HFFc6 (cell line): ENCODE measurements at regions not wholly inside any gene's neighbourhood (a gene's known extent, or its start where the extent isn't known, plus 50 kb on each side); places are given as distances from the start of the nearest gene placed in this dataset.

Source experiments
- DNase-seq: peaks from one replicate; pipeline ENCODE4 v3.0.0-alpha.2; 2018
- H3K27ac Mint-ChIP-seq: 2 replicates; pipeline ENCODE4 v1.8.0; 2020; ENCODE audit warnings: mild to moderate bottlenecking, mixed read lengths
- H3K27me3 Mint-ChIP-seq: 2 replicates; pipeline ENCODE4 v1.8.0; 2021; ENCODE audit warnings: mild to moderate bottlenecking, moderate library complexity, mixed read lengths; ENCODE audit not compliant: insufficient read depth
- H3K36me3 Mint-ChIP-seq: 2 replicates; pipeline ENCODE4 v1.8.0; 2021; ENCODE audit warnings: low read depth, mixed read lengths
- H3K4me1 Mint-ChIP-seq: 2 replicates; pipeline ENCODE4 v1.8.0; 2020; ENCODE audit warnings: low read depth, mixed read lengths
- H3K4me3 Mint-ChIP-seq: 2 replicates; pipeline ENCODE4 v1.8.0; 2020; ENCODE audit warnings: mild to moderate bottlenecking, moderate library complexity, mixed read lengths
- H3K9me3 Mint-ChIP-seq: 2 replicates; pipeline ENCODE4 v1.8.0; 2020; ENCODE audit warnings: mild to moderate bottlenecking, mixed read lengths
- CTCF ChIP-seq: fragments of 200-600 bp; sonication (generic); IDR thresholded peaks from 2 replicates; pipeline ENCODE4 v1.5.0; 2021; ENCODE audit warnings: antibody characterized with exemption, mild to moderate bottlenecking

- Mint-ChIP-seq H3K27me3 (peaks cover 4% of the 10 kb centered on the region; the same call in 1 of the 2 replicates), H3K9me3 (peaks cover 4% of the 10 kb centered on the region; the same call in 1 of the 2 replicates), H3K27ac (no peak overlapping the region), H3K4me3 (no peak overlapping the region), H3K4me1 (no peaks in the 10 kb centered on the region), H3K36me3 (no peaks in the 10 kb centered on the region)
- no peak for TF ChIP-seq CTCF
- no peak for DNase-seq
These were observed 471.0 kb upstream of the PIK3C3 start for GRCh38 chr18:41484069-41484468.

DNA sequence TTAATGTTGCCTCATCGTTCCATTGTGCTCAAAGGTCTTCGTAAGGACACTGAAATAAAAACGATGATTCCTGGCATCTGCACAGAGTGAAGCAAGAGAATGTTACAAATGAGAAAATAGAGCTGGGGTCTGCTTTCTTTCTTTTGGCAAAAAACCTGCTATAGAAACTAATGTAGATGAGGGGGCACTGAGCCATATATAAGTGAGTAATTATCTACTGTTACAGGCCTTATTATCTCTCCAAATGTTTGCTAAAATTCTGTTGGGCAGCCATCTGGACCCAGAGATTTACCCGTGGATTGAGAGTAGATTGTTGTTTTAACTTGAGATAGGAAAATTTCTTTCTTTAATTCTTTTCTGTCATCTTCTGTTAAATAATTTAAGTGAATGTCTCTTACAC, 472.5 kb upstream of the PIK3C3 start:
- Mint-ChIP-seq H3K9me3 (peaks cover 4% of the 10 kb centered on the region; the same call in 1 of the 2 replicates), H3K4me1 (no peaks in the 10 kb centered on the region), H3K27me3 (peaks cover 4% of the 10 kb centered on the region; the same call in 1 of the 2 replicates), H3K27ac (no peak overlapping the region), H3K4me3 (no peak overlapping the region), H3K36me3 (no peaks in the 10 kb centered on the region)
- no peak for DNase-seq
- no peak for TF ChIP-seq CTCF

- no peak overlapping the region for H3K27ac Mint-ChIP-seq
These were observed 488.4 kb upstream of the PIK3C3 start for GRCh38 chr18:41466436-41467160.

DNA sequence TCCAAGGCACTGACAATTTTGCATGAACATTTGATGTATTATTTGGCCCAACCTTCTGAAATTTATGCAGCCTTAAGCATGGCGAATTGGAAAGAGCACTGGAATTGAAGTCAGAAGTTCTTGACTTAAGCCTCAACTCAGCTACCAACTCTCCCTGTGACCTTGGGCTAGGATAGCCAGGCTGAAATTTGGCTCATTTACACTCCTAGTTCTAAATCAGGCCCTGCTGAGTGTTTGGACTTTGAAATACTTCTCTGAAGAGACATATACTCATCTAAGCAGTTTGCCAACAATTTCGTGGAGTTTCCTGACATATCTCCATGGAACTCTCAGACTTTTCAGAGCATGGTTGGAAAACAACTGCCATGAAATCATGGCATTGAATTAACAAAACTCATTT, 489.6 kb upstream of the PIK3C3 start:
- TF ChIP-seq CTCF, result no peak
- peaks cover 25% of the 10 kb centered on the region for H3K9me3 Mint-ChIP-seq
- H3K27ac Mint-ChIP-seq, result no peak overlapping the region
- no peak overlapping the region for H3K4me3 Mint-ChIP-seq
- peaks cover 11% of the 10 kb centered on the region; the same call in 1 of the 2 replicates for H3K4me1 Mint-ChIP-seq
- peaks cover 2% of the 10 kb centered on the region; the same call in 1 of the 2 replicates for H3K27me3 Mint-ChIP-seq
- no peak for DNase-seq
- no peaks in the 10 kb centered on the region for H3K36me3 Mint-ChIP-seq

More at GRCh38 chr18:41466436-41467160, 488.4 kb upstream of the PIK3C3 start:
- DNase-seq, result peak; percentile 8
- H3K36me3 Mint-ChIP-seq, result no peaks in the 10 kb centered on the region
- no peak overlapping the region for H3K4me3 Mint-ChIP-seq
- no peak for TF ChIP-seq CTCF
- peaks cover 11% of the 10 kb centered on the region; the same call in 1 of the 2 replicates for H3K4me1 Mint-ChIP-seq
- peaks cover 2% of the 10 kb centered on the region; the same call in 1 of the 2 replicates for H3K27me3 Mint-ChIP-seq
- H3K9me3 Mint-ChIP-seq, result peaks cover 25% of the 10 kb centered on the region

DNA sequence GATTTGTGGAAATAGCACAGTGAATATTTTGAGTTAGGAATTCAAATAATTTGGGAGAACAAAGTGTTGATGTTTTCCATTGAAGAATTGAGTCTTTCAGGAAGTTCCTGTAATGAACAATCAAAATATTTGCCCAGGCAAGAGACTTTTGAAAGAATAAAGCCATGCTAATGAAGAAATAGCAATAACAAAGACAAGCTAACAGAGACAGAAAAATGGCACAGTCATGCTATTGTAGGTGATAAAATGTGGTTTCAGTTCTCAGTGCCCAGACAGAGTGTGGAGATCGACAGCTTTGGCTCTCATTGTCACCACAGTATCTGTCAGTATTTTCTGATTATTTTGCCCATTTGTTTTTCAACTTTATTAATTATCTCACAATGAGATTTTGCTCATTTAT, 490.8 kb upstream of the PIK3C3 start:
- Mint-ChIP-seq H3K36me3 (no peaks in the 10 kb centered on the region), H3K4me1 (peaks cover 11% of the 10 kb centered on the region; the same call in 1 of the 2 replicates), H3K9me3 (peaks cover 22% of the 10 kb centered on the region), H3K27ac (no peak overlapping the region), H3K4me3 (no peak overlapping the region), H3K27me3 (peaks cover 2% of the 10 kb centered on the region; the same call in 1 of the 2 replicates)
- no peak for DNase-seq
- no peak for TF ChIP-seq CTCF
